GM12892 (cell line): ENCODE measurements at regions not wholly inside any gene's neighbourhood (a gene's known extent, or its start where the extent isn't known, plus 50 kb on each side); places are given as distances from the start of the nearest gene placed in this dataset.

Experiments
- POLR2A ChIP-seq: IDR thresholded peaks from 2 replicates; pipeline ENCODE4 v1.6.1; 2011; ENCODE audit warnings: low read depth, low read length, control low read depth
- POLR2AphosphoS5 ChIP-seq: IDR thresholded peaks from 2 replicates; pipeline ENCODE4 v1.6.1; 2011; ENCODE audit warnings: low read depth, low read length, control low read depth
- TAF1 ChIP-seq: IDR thresholded peaks from 2 replicates; pipeline ENCODE4 v1.6.1; 2011; ENCODE audit warnings: low read depth, mild to moderate bottlenecking, control low read depth, low read length, borderline replicate concordance

DNA sequence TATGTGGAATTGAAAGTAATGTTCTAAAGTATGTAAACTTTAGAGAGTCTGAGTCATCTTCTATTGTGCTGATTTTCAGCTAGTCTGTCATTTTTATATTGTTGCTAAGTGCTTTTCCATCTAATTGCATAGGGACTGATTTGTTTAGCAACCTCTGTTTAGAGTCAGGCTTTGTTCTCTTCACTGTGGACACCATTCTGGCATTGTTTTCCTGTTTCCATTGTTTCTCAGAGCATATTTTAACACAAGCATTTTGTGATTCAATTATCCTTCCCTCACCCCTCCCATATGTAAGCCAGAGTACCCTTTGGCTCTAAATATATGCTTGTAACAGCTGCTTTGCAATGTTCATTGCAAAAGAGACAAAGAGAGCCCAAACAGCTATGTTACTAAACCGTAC lies 748.4 kb upstream of the PHF14 start:
- no peak for TF ChIP-seq POLR2A
- no peak for TF ChIP-seq POLR2AphosphoS5
- TF ChIP-seq TAF1: no peak
